GM19351 (cell line): ENCODE measurements at regions not wholly inside any gene's neighbourhood (a gene's known extent, or its start where the extent isn't known, plus 50 kb on each side); places are given as distances from the start of the nearest gene placed in this dataset.

Experiments
- ATAC-seq: cut with Tn5 transposase; IDR thresholded peaks from one replicate; pipeline ENCODE4 v1.9.1; 2021; ENCODE audit warnings: mild to moderate bottlenecking, moderate library complexity; ENCODE audit not compliant: unreplicated experiment

GRCh38 chr9:108217431-108218349, 638.1 kb downstream of the ACTL7B start:
- ATAC-seq: no peak

GRCh38 chr9:108213511-108213910, 642.3 kb downstream of the ACTL7B start:
- no peak for ATAC-seq

GRCh38 chr9:108212184-108212583, 643.6 kb downstream of the ACTL7B start:
- no peak for ATAC-seq

GRCh38 chr9:108211411-108211955, 644.3 kb downstream of the ACTL7B start:
- ATAC-seq: no peak

GRCh38 chr9:108209132-108209685, 646.6 kb downstream of the ACTL7B start:
- no peak for ATAC-seq

- ATAC-seq: no peak
Measured at GRCh38 chr9:108207561-108208165, 648.1 kb downstream of the ACTL7B start.

GRCh38 chr9:108205276-108205675, 650.5 kb downstream of the ACTL7B start:
- ATAC-seq: no peak

GRCh38 chr9:108197899-108198298, 657.9 kb downstream of the ACTL7B start:
- ATAC-seq: no peak

GRCh38 chr9:108197008-108197365, 658.8 kb downstream of the ACTL7B start:
- no peak for ATAC-seq

GRCh38 chr9:108196332-108197007, 659.3 kb downstream of the ACTL7B start:
- ATAC-seq: no peak

GRCh38 chr9:108194154-108194553, 661.6 kb downstream of the ACTL7B start:
- no peak for ATAC-seq

GRCh38 chr9:108193026-108193710, 662.6 kb downstream of the ACTL7B start:
- ATAC-seq: no peak

- no peak for ATAC-seq
Measured at GRCh38 chr9:108191065-108191464, 664.7 kb downstream of the ACTL7B start.

- ATAC-seq: no peak
Measured at GRCh38 chr9:108188976-108189375, 666.8 kb downstream of the ACTL7B start.

GRCh38 chr9:108188482-108188881, 667.3 kb downstream of the ACTL7B start:
- ATAC-seq: no peak

GRCh38 chr9:108186642-108187395, 669.0 kb downstream of the ACTL7B start:
- no peak for ATAC-seq

GRCh38 chr9:108185613-108186012, 670.2 kb downstream of the ACTL7B start:
- no peak for ATAC-seq

GRCh38 chr9:108184941-108185340, 670.8 kb downstream of the ACTL7B start:
- no peak for ATAC-seq

GRCh38 chr9:108184009-108184408, 671.8 kb downstream of the ACTL7B start:
- no peak for ATAC-seq

- ATAC-seq: peak; percentile 83
Measured at GRCh38 chr9:108182950-108183381, 672.8 kb downstream of the ACTL7B start.
